DOHH2 (cell line): ENCODE measurements at regions not wholly inside any gene's neighbourhood (a gene's known extent, or its start where the extent isn't known, plus 50 kb on each side); places are given as distances from the start of the nearest gene placed in this dataset.

Experiments
- H3F3A ChIP-seq: fragments of 200-600 bp; sonication (generic), shearing (Covaris generic); 2 replicates; pipeline ENCODE4 v1.6.0; 2016; ENCODE audit warnings: antibody characterized with exemption, mild to moderate bottlenecking; ENCODE audit not compliant: control insufficient read depth, insufficient read depth
- H3K27ac ChIP-seq: fragments of 200-600 bp; sonication (generic); 2 replicates; pipeline ENCODE4 v1.5.1; 2014; ENCODE audit warnings: low read depth, mild to moderate bottlenecking, low read length, moderate library complexity
- H3K27me3 ChIP-seq: fragments of 200-600 bp; sonication (generic); 2 replicates; pipeline ENCODE4 v1.6.1; 2014; ENCODE audit warnings: mild to moderate bottlenecking, low read length, mixed read lengths; ENCODE audit not compliant: control insufficient read depth
- H3K36me3 ChIP-seq: fragments of 200-600 bp; sonication (generic); 2 replicates; pipeline ENCODE4 v1.6.1; 2014; ENCODE audit warnings: mild to moderate bottlenecking, low read length, moderate library complexity, mixed read lengths; ENCODE audit not compliant: control insufficient read depth
- H3K4me1 ChIP-seq: fragments of 200-600 bp; sonication (generic); 2 replicates; pipeline ENCODE4 v1.6.1; 2014; ENCODE audit warnings: mild to moderate bottlenecking, low read length, mixed read lengths; ENCODE audit not compliant: control insufficient read depth
- H3K4me2 ChIP-seq: fragments of 200-600 bp; sonication (generic); 2 replicates; pipeline ENCODE4 v1.6.0; 2014; ENCODE audit warnings: mild to moderate bottlenecking, low read length, moderate library complexity
- H3K4me3 ChIP-seq: fragments of 200-600 bp; sonication (generic); 2 replicates; pipeline ENCODE4 v1.5.1; 2014; ENCODE audit warnings: mild to moderate bottlenecking, low read length, mixed read lengths
- H3K79me2 ChIP-seq: fragments of 200-600 bp; sonication (generic); 2 replicates; pipeline ENCODE4 v1.6.1; 2014; ENCODE audit warnings: mild to moderate bottlenecking, low read length, mixed read lengths; ENCODE audit not compliant: control insufficient read depth
- H3K9me2 ChIP-seq: fragments of 200-600 bp; sonication (generic); replicated peaks from 2 replicates; pipeline ENCODE4 v1.6.1; 2014; ENCODE audit warnings: mild to moderate bottlenecking, low read length, mixed read lengths; ENCODE audit not compliant: control insufficient read depth
- H3K9me3 ChIP-seq: fragments of 200-600 bp; sonication (generic); 2 replicates; pipeline ENCODE4 v1.6.1; 2014; ENCODE audit warnings: antibody characterized with exemption, low read length, mixed read lengths; ENCODE audit not compliant: control insufficient read depth, insufficient read depth
- H4K20me1 ChIP-seq: fragments of 200-600 bp; sonication (generic); 2 replicates; pipeline ENCODE4 v1.6.0; 2014; ENCODE audit warnings: low read depth, mild to moderate bottlenecking, antibody characterized with exemption, low read length, moderate library complexity; ENCODE audit not compliant: control insufficient read depth, insufficient read depth
- CTCF ChIP-seq: fragments of 200-600 bp; sonication (generic); IDR thresholded peaks from one replicate; pipeline ENCODE4 v1.5.1; 2014; ENCODE audit warnings: antibody characterized with exemption, mild to moderate bottlenecking, low read depth, low read length; ENCODE audit not compliant: poor library complexity, severe bottlenecking
- EZH2phosphoT487 ChIP-seq: fragments of 200-600 bp; sonication (generic); IDR thresholded peaks from 2 replicates; pipeline ENCODE4 v1.6.1; 2017; ENCODE audit warnings: borderline replicate concordance, mild to moderate bottlenecking, antibody characterized with exemption, low read length, moderate library complexity, mixed read lengths

GRCh38 chr12:118884226-118884625 lies 97.1 kb upstream of the SRRM4 start:
- Histone ChIP-seq H3F3A (no peaks in the 10 kb centered on the region), H3K9me2 (no peaks in the 10 kb centered on the region), H3K4me3 (no peak overlapping the region), H3K79me2 (no peaks in the 10 kb centered on the region), H3K27me3 (no peaks in the 10 kb centered on the region), H4K20me1 (no peaks in the 10 kb centered on the region), H3K27ac (no peak overlapping the region), H3K4me2 (no peak overlapping the region), H3K36me3 (no peaks in the 10 kb centered on the region), H3K4me1 (no peaks in the 10 kb centered on the region), H3K9me3 (no peaks in the 10 kb centered on the region)
- TF ChIP-seq EZH2phosphoT487 (no peak), CTCF (no peak)

GRCh38 chr12:118900993-118901392 lies 80.3 kb upstream of the SRRM4 start:
- Histone ChIP-seq H3F3A (no peaks in the 10 kb centered on the region), H3K27ac (no peak overlapping the region), H3K4me2 (no peak overlapping the region), H3K9me2 (no peaks in the 10 kb centered on the region), H3K9me3 (no peaks in the 10 kb centered on the region), H3K27me3 (no peaks in the 10 kb centered on the region), H3K36me3 (no peaks in the 10 kb centered on the region), H4K20me1 (no peaks in the 10 kb centered on the region), H3K4me3 (no peak overlapping the region), H3K79me2 (no peaks in the 10 kb centered on the region), H3K4me1 (no peaks in the 10 kb centered on the region)
- TF ChIP-seq CTCF (no peak), EZH2phosphoT487 (no peak)

GRCh38 chr12:118908811-118909210 lies 72.5 kb upstream of the SRRM4 start:
- no peak overlapping the region for H3K4me2 ChIP-seq
- no peak overlapping the region for H3K4me3 ChIP-seq
- TF ChIP-seq CTCF (no peak), EZH2phosphoT487 (no peak)
- no peaks in the 10 kb centered on the region for H3K27me3 ChIP-seq
- no peaks in the 10 kb centered on the region for H3K4me1 ChIP-seq
- H3K36me3 ChIP-seq: no peaks in the 10 kb centered on the region
- H4K20me1 ChIP-seq: no peaks in the 10 kb centered on the region
- H3K79me2 ChIP-seq: no peaks in the 10 kb centered on the region
- no peak overlapping the region for H3K27ac ChIP-seq
- no peaks in the 10 kb centered on the region for H3K9me3 ChIP-seq
- no peaks in the 10 kb centered on the region for H3F3A ChIP-seq
- no peaks in the 10 kb centered on the region for H3K9me2 ChIP-seq
